SU-DHL-6 (cell line): ENCODE measurements at regions not wholly inside any gene's neighbourhood (a gene's known extent, or its start where the extent isn't known, plus 50 kb on each side); places are given as distances from the start of the nearest gene placed in this dataset.

ENCODE experiments used
- CTCF ChIP-seq: fragments of 200-600 bp; sonication (generic); IDR thresholded peaks from one replicate; pipeline ENCODE4 v1.5.1; 2017; ENCODE audit warnings: antibody characterized with exemption, mild to moderate bottlenecking, low read length, moderate library complexity; ENCODE audit not compliant: insufficient read depth, poor library complexity, severe bottlenecking
- EZH2phosphoT487 ChIP-seq: fragments of 200-600 bp; sonication (generic), shearing (Covaris generic); conservative IDR thresholded peaks from 2 replicates; pipeline ENCODE4 v1.6.1; 2018; ENCODE audit warnings: mild to moderate bottlenecking, antibody characterized with exemption, low read length, moderate library complexity, mixed read lengths

- TF ChIP-seq CTCF (no peak), EZH2phosphoT487 (no peak)
Observed at GRCh38 chr6:16018626-16019025, 110.3 kb upstream of the MYLIP start.
